Keratinocyte (primary cell): ENCODE measurements at regions not wholly inside any gene's neighbourhood (a gene's known extent, or its start where the extent isn't known, plus 50 kb on each side); places are given as distances from the start of the nearest gene placed in this dataset.

Source experiments
- DNase-seq: peaks from one replicate; pipeline ENCODE4 v3.0.0-alpha.2; 2011; ENCODE audit warnings: low read depth, missing footprints, low spot score
- FAIRE-seq: peaks from 2 replicates; lab custom pipeline; 2011; peaks lifted over from hg19 to GRCh38; lab: Jason Lieb, UNC
- H2AFZ ChIP-seq: 2 replicates; pipeline ENCODE4 v1.6.0; 2012; ENCODE audit warnings: low read length, control low read depth, inconsistent platforms; ENCODE audit not compliant: control insufficient read depth
- H3K27ac ChIP-seq: 2 replicates; pipeline ENCODE4 v1.5.1; 2011; ENCODE audit warnings: low read length; ENCODE audit not compliant: control insufficient read depth, insufficient read depth
- H3K27me3 ChIP-seq: 3 replicates; pipeline ENCODE4 v1.6.0; 2011; ENCODE audit warnings: low read length; ENCODE audit not compliant: control insufficient read depth, insufficient read depth; ENCODE audit errors: extremely low read depth
- H3K36me3 ChIP-seq, 2 experiments: 2 replicates in 1 of 2; 3 replicates in 1 of 2; pipeline ENCODE4 v1.5.1; 2011; ENCODE audit warnings: low read length in 2 of 2, mild to moderate bottlenecking in 1 of 2; ENCODE audit not compliant: control insufficient read depth in 2 of 2, insufficient read depth in 2 of 2; ENCODE audit errors: extremely low read depth in 1 of 2
- H3K4me1 ChIP-seq: 3 replicates; pipeline ENCODE4 v1.5.1; 2011; ENCODE audit warnings: low read length; ENCODE audit not compliant: control insufficient read depth, insufficient read depth; ENCODE audit errors: extremely low read depth
- H3K4me2 ChIP-seq: 3 replicates; pipeline ENCODE4 v1.6.0; 2011; ENCODE audit warnings: low read depth, low read length; ENCODE audit not compliant: control insufficient read depth, insufficient read depth; ENCODE audit errors: extremely low read depth
- H3K4me3 ChIP-seq, 3 experiments: fragments of 200-600 bp in 1 of 3; sonication (generic) in 1 of 3; 2 replicates in 2 of 3; 3 replicates in 1 of 3; pipeline ENCODE4 v1.5.1; 2011 to 2016; ENCODE audit warnings: low read length in 3 of 3, mild to moderate bottlenecking in 3 of 3, control low read depth in 2 of 3, inconsistent platforms in 1 of 3, low read depth in 1 of 3, mixed read lengths in 1 of 3, mixed run types in 1 of 3, moderate library complexity in 1 of 3; ENCODE audit not compliant: control insufficient read depth in 2 of 3, insufficient read depth in 2 of 3; ENCODE audit errors: extremely low read depth in 1 of 3
- H3K79me2 ChIP-seq: 2 replicates; pipeline ENCODE4 v1.6.0; 2012; ENCODE audit warnings: low read length; ENCODE audit not compliant: control insufficient read depth, insufficient read depth
- H3K9ac ChIP-seq: 3 replicates; pipeline ENCODE4 v1.6.0; 2011; ENCODE audit warnings: low read length; ENCODE audit not compliant: control insufficient read depth, insufficient read depth; ENCODE audit errors: extremely low read depth
- H3K9me1 ChIP-seq: 3 replicates; pipeline ENCODE4 v1.6.0; 2011; ENCODE audit warnings: low read length; ENCODE audit not compliant: control insufficient read depth, insufficient read depth; ENCODE audit errors: extremely low read depth
- H3K9me3 ChIP-seq: 2 replicates; pipeline ENCODE4 v1.5.1; 2012; ENCODE audit warnings: low read depth, low read length; ENCODE audit not compliant: control insufficient read depth
- H4K20me1 ChIP-seq: 3 replicates; pipeline ENCODE4 v1.6.0; 2011; ENCODE audit warnings: low read length; ENCODE audit not compliant: control insufficient read depth, insufficient read depth; ENCODE audit errors: extremely low read depth
- CTCF ChIP-seq, 3 experiments: IDR thresholded peaks in 1 of 3; conservative IDR thresholded peaks in 1 of 3; optimal IDR thresholded peaks in 1 of 3; 2 replicates in 2 of 3; 3 replicates in 1 of 3; pipeline versions ENCODE3 to v1.5.1; 2011; ENCODE audit warnings: low read length in 3 of 3, mild to moderate bottlenecking in 3 of 3, moderate library complexity in 2 of 3, control low read depth in 1 of 3, inconsistent platforms in 1 of 3; ENCODE audit not compliant: insufficient read depth in 2 of 3; ENCODE audit errors: extremely low read depth in 1 of 3
- EZH2 ChIP-seq: IDR thresholded peaks from one replicate; pipeline ENCODE4 v1.6.1; 2012; ENCODE audit warnings: inconsistent platforms, mild to moderate bottlenecking, low read length, moderate library complexity
- dilution Hi-C: fragments of 300-500 bp; cut with MboI; formaldehyde crosslinking; loops from one replicate; pipeline ENCODE4 v1.7.0; 2020; ENCODE audit warnings: low sequenced_read_pairs; ENCODE audit not compliant: extremely low pct_ligation_motif_present

GRCh38 chr12:126773012-126773411, 1494.0 kb upstream of the TMEM132C start:
- dilution Hi-C loops = no loop called here
- DNase-seq (no peak), FAIRE-seq (no peak)
- H3K9ac ChIP-seq = no peak overlapping the region
- no peak overlapping the region for H3K27ac ChIP-seq
- no peak overlapping the region for H2AFZ ChIP-seq
- H3K36me3 ChIP-seq = no peaks in the 10 kb centered on the region
- H3K79me2 ChIP-seq = no peaks in the 10 kb centered on the region
- H3K9me1 ChIP-seq = no peaks in the 10 kb centered on the region
- H3K4me1 ChIP-seq = no peaks in the 10 kb centered on the region
- no peaks in the 10 kb centered on the region for H3K9me3 ChIP-seq
- H4K20me1 ChIP-seq = no peaks in the 10 kb centered on the region
- no peak overlapping the region for H3K4me3 ChIP-seq
- H3K4me2 ChIP-seq = no peak overlapping the region
- TF ChIP-seq EZH2 (no peak), CTCF (optimal IDR thresholded peaks at IDR 0.05 in 1 of 3, IDR thresholded peaks at IDR 0.05 in 1 of 3, conservative IDR thresholded peaks at IDR 0.05 in 1 of 3; ENCODE audit: extremely low read depth in 1 of 3, insufficient read depth in 2 of 3, low read length in 3 of 3) (no peak)
- H3K27me3 ChIP-seq = no peaks in the 10 kb centered on the region

GRCh38 chr12:126773491-126773890, 1493.5 kb upstream of the TMEM132C start:
- no peaks in the 10 kb centered on the region for H4K20me1 ChIP-seq
- no peaks in the 10 kb centered on the region for H3K36me3 ChIP-seq
- H3K9me1 ChIP-seq = no peaks in the 10 kb centered on the region
- no peak overlapping the region for H3K9ac ChIP-seq
- H3K4me2 ChIP-seq = no peak overlapping the region
- H3K9me3 ChIP-seq = no peaks in the 10 kb centered on the region
- dilution Hi-C loops = no loop called here
- no peak overlapping the region for H3K4me3 ChIP-seq
- no peak for FAIRE-seq
- TF ChIP-seq EZH2 (no peak), CTCF (optimal IDR thresholded peaks at IDR 0.05 in 1 of 3, IDR thresholded peaks at IDR 0.05 in 1 of 3, conservative IDR thresholded peaks at IDR 0.05 in 1 of 3; ENCODE audit: extremely low read depth in 1 of 3, insufficient read depth in 2 of 3, low read length in 3 of 3) (no peak)
- no peaks in the 10 kb centered on the region for H3K4me1 ChIP-seq
- no peaks in the 10 kb centered on the region for H3K27me3 ChIP-seq
- H3K79me2 ChIP-seq = no peaks in the 10 kb centered on the region
- H2AFZ ChIP-seq = no peak overlapping the region
- DNase-seq = no peak
- H3K27ac ChIP-seq = no peak overlapping the region
